Stomach smooth muscle (tissue), 2 donors: ENCODE measurements at regions not wholly inside any gene's neighbourhood (a gene's known extent, or its start where the extent isn't known, plus 50 kb on each side); places are given as distances from the start of the nearest gene placed in this dataset.

Experiments used
- H3K27ac ChIP-seq: one replicate; pipeline ENCODE4 v1.7.0; 2013; ENCODE audit warnings: mild to moderate bottlenecking, low read length, inconsistent platforms
- H3K27me3 ChIP-seq, 2 donors: one replicate each; pipeline ENCODE4 v1.7.0; 2013; ENCODE audit warnings: low read length in 2 of 2; ENCODE audit not compliant: insufficient read depth in 2 of 2, control insufficient read depth in 1 of 2
- H3K36me3 ChIP-seq, 2 donors: one replicate each; pipeline ENCODE4 v1.7.0; 2013; ENCODE audit warnings: low read length in 2 of 2; ENCODE audit not compliant: control insufficient read depth in 2 of 2, insufficient read depth in 2 of 2
- H3K4me1 ChIP-seq: one replicate; pipeline ENCODE4 v1.7.0; 2013; ENCODE audit warnings: low read length; ENCODE audit not compliant: control insufficient read depth, insufficient read depth
- H3K4me3 ChIP-seq, 2 donors: one replicate each; pipeline ENCODE4 v1.7.0; 2013; ENCODE audit warnings: low read length in 2 of 2
- H3K9ac ChIP-seq, 2 donors: one replicate each; pipeline ENCODE4 v1.7.0; 2013; ENCODE audit warnings: low read length in 2 of 2, mild to moderate bottlenecking in 1 of 2
- H3K9me3 ChIP-seq, 2 donors: one replicate each; pipeline ENCODE4 v1.7.0; 2013; ENCODE audit warnings: low read length in 2 of 2; ENCODE audit not compliant: control insufficient read depth in 2 of 2
- donor health status: healthy.
- donor health status: Pancreatic carcinoma.

- Histone ChIP-seq H3K27ac (no peak overlapping the region), H3K4me1 (no peaks in the 10 kb centered on the region), H3K9ac (no peak overlapping the region), H3K36me3 (no peaks in the 10 kb centered on the region), H3K4me3 (no peak overlapping the region), H3K27me3 (peaks cover 0 to 2% of the 10 kb centered on the region in 2 donors), H3K9me3 (peaks cover 0 to 2% of the 10 kb centered on the region in 2 donors)
These were observed 361.9 kb downstream of the GLRX3 start for GRCh38 chr10:130498042-130498441.

GRCh38 chr10:130498934-130499333, 362.7 kb downstream of the GLRX3 start:
- H3K27me3 ChIP-seq, result peaks cover 0 to 2% of the 10 kb centered on the region in 2 donors
- no peak overlapping the region for H3K27ac ChIP-seq
- H3K9ac ChIP-seq, result no peak overlapping the region
- peaks cover 2% of the 10 kb centered on the region in 2 donors for H3K9me3 ChIP-seq
- no peaks in the 10 kb centered on the region for H3K36me3 ChIP-seq
- H3K4me3 ChIP-seq, result no peak overlapping the region
- H3K4me1 ChIP-seq, result no peaks in the 10 kb centered on the region

GRCh38 chr10:130499541-130499940, 363.4 kb downstream of the GLRX3 start:
- H3K4me1 ChIP-seq, result no peaks in the 10 kb centered on the region
- H3K9ac ChIP-seq, result no peak overlapping the region
- H3K9me3 ChIP-seq, result peaks cover 2% of the 10 kb centered on the region in 2 donors
- no peak overlapping the region for H3K27ac ChIP-seq
- H3K36me3 ChIP-seq, result no peaks in the 10 kb centered on the region
- H3K27me3 ChIP-seq, result no peaks in the 10 kb centered on the region
- no peak overlapping the region for H3K4me3 ChIP-seq

- Histone ChIP-seq H3K27me3 (no peaks in the 10 kb centered on the region), H3K4me3 (no peak overlapping the region), H3K4me1 (no peaks in the 10 kb centered on the region), H3K36me3 (no peaks in the 10 kb centered on the region), H3K9me3 (peaks cover 2% of the 10 kb centered on the region in 2 donors), H3K9ac (no peak overlapping the region), H3K27ac (no peak overlapping the region)
These were observed 364.2 kb downstream of the GLRX3 start for GRCh38 chr10:130500261-130501000.

GRCh38 chr10:130507461-130507860, 371.3 kb downstream of the GLRX3 start:
- H3K27me3 ChIP-seq, result peaks cover 0 to under 1% of the 10 kb centered on the region in 2 donors
- no peak overlapping the region for H3K9ac ChIP-seq
- no peak overlapping the region for H3K27ac ChIP-seq
- no peaks in the 10 kb centered on the region for H3K36me3 ChIP-seq
- no peak overlapping the region for H3K4me3 ChIP-seq
- no peaks in the 10 kb centered on the region for H3K4me1 ChIP-seq
- peaks cover 0 to 2% of the 10 kb centered on the region in 2 donors for H3K9me3 ChIP-seq

GRCh38 chr10:130509881-130510689, 373.9 kb downstream of the GLRX3 start:
- no peak overlapping the region for H3K9ac ChIP-seq
- peaks cover 0 to 9% of the 10 kb centered on the region in 2 donors for H3K27me3 ChIP-seq
- no peaks in the 10 kb centered on the region for H3K36me3 ChIP-seq
- H3K9me3 ChIP-seq, result no peaks in the 10 kb centered on the region
- no peak overlapping the region for H3K4me3 ChIP-seq
- no peaks in the 10 kb centered on the region for H3K4me1 ChIP-seq
- H3K27ac ChIP-seq, result no peak overlapping the region

- Histone ChIP-seq H3K27me3 (peaks cover 0 to 9% of the 10 kb centered on the region in 2 donors), H3K4me1 (no peaks in the 10 kb centered on the region), H3K9ac (no peak overlapping the region), H3K4me3 (no peak overlapping the region), H3K9me3 (no peaks in the 10 kb centered on the region), H3K27ac (no peak overlapping the region), H3K36me3 (no peaks in the 10 kb centered on the region)
These were observed 374.6 kb downstream of the GLRX3 start for GRCh38 chr10:130510755-130511154.

GRCh38 chr10:130511766-130512165, 375.6 kb downstream of the GLRX3 start:
- peaks cover 0 to 10% of the 10 kb centered on the region in 2 donors for H3K27me3 ChIP-seq

GRCh38 chr10:130512936-130513335, 376.7 kb downstream of the GLRX3 start:
- H3K4me3 ChIP-seq, result no peak overlapping the region
- H3K27me3 ChIP-seq, result peaks cover 0 to 10% of the 10 kb centered on the region in 2 donors
- no peak overlapping the region for H3K27ac ChIP-seq
- no peaks in the 10 kb centered on the region for H3K9me3 ChIP-seq
- H3K4me1 ChIP-seq, result no peaks in the 10 kb centered on the region
- no peaks in the 10 kb centered on the region for H3K36me3 ChIP-seq
- no peak overlapping the region for H3K9ac ChIP-seq

More at GRCh38 chr10:130511766-130512165, 375.6 kb downstream of the GLRX3 start:
- Histone ChIP-seq H3K4me3 (no peak overlapping the region), H3K27ac (no peak overlapping the region), H3K4me1 (no peaks in the 10 kb centered on the region), H3K9ac (no peak overlapping the region), H3K9me3 (no peaks in the 10 kb centered on the region), H3K36me3 (no peaks in the 10 kb centered on the region)

- Histone ChIP-seq H3K27ac (no peak overlapping the region), H3K9ac (no peak overlapping the region), H3K36me3 (no peaks in the 10 kb centered on the region), H3K4me3 (no peak overlapping the region), H3K27me3 (peaks cover 0 to 10% of the 10 kb centered on the region in 2 donors), H3K4me1 (no peaks in the 10 kb centered on the region), H3K9me3 (no peaks in the 10 kb centered on the region)
These were observed 377.7 kb downstream of the GLRX3 start for GRCh38 chr10:130513686-130514476.
